HepG2 (cell line): ENCODE measurements at regions not wholly inside any gene's neighbourhood (a gene's known extent, or its start where the extent isn't known, plus 50 kb on each side); places are given as distances from the start of the nearest gene placed in this dataset.

Experiments used
- ATAC-seq: fragments of 200-7000 bp; cut with Tn5 transposase; 3 replicates; pipeline ENCODE4 v1.9.1; 2020; ENCODE audit warnings: mild to moderate bottlenecking, moderate library complexity
- BruUV-seq: library from RNA; stranded (reverse); fragments of 400-500 nt; replicated peaks from 2 replicates; lab custom pipeline; 2021; lab: Mats Ljungman, UMichigan
- CTCF ChIA-PET: fragments of 300-600 bp; formaldehyde crosslinking; extraction: SDS; loops from one replicate; lab custom pipeline; 2021; ENCODE audit warnings: low total read pairs, inconsistent platforms, low intra/inter-chr PET ratio; lab: Yijun Ruan, JAX
- POLR2A ChIA-PET: fragments of 350-600 bp; sonication (Branson Sonifier 250); formaldehyde crosslinking; loops from one replicate; lab custom pipeline; 2020; ENCODE audit warnings: antibody characterized with exemption, inconsistent platforms; lab: Yijun Ruan, JAX
- DNase-seq: peaks from one replicate; pipeline ENCODE4 v3.0.0-alpha.2; 2015; ENCODE audit warnings: low spot score
- FAIRE-seq: peaks from 3 replicates; lab custom pipeline; 2011; peaks lifted over from hg19 to GRCh38; lab: Jason Lieb, UNC
- H2AFZ ChIP-seq: one replicate; pipeline ENCODE4 v1.6.1; 2011; ENCODE audit warnings: low read length, inconsistent platforms
- H3K27ac ChIP-seq: fragments of 300-600 bp; 3 replicates; pipeline ENCODE4 v1.8.0; 2011; ENCODE audit warnings: mixed run types, mild to moderate bottlenecking, mixed read lengths, low read length, inconsistent platforms; ENCODE audit not compliant: insufficient read depth; ENCODE audit errors: extremely low read length
- H3K27me3 ChIP-seq, 2 experiments: fragments of 200-600 bp in 1 of 2; 2 replicates in 1 of 2; 3 replicates in 1 of 2; pipeline versions ENCODE4 v1.6.0 to v1.8.0; 2011; ENCODE audit warnings: low read length in 2 of 2, mild to moderate bottlenecking in 2 of 2, moderate library complexity in 2 of 2, inconsistent platforms in 1 of 2; ENCODE audit not compliant: insufficient read depth in 2 of 2, control insufficient read depth in 1 of 2
- H3K36me3 ChIP-seq, 2 experiments: fragments of 200-600 bp in 1 of 2; replicated peaks in 1 of 2; 2 replicates in 1 of 2; 3 replicates in 1 of 2; pipeline versions ENCODE4 v1.5.1 to v1.8.0; 2011; ENCODE audit warnings: low read length in 2 of 2, inconsistent platforms in 1 of 2; ENCODE audit not compliant: insufficient read depth in 2 of 2, control insufficient read depth in 1 of 2
- H3K4me1 ChIP-seq: 2 replicates; pipeline ENCODE4 v1.5.1; 2012; ENCODE audit warnings: low read length, inconsistent platforms; ENCODE audit not compliant: insufficient read depth
- H3K4me2 ChIP-seq: 2 replicates; pipeline ENCODE4 v1.6.0; 2011; ENCODE audit warnings: low read depth, low read length, inconsistent platforms
- H3K4me3 ChIP-seq, 3 experiments: fragments of 200-600 bp in 1 of 3; sonication (generic), shearing (Covaris generic) in 1 of 3; replicated peaks in 1 of 3; 2 replicates each; pipeline ENCODE4 v1.5.1; 2011 to 2016; ENCODE audit warnings: low read length in 3 of 3, inconsistent platforms in 2 of 3, low read depth in 2 of 3, mild to moderate bottlenecking in 2 of 3, control low read depth in 1 of 3, mixed read lengths in 1 of 3; ENCODE audit not compliant: insufficient read depth in 1 of 3
- H3K79me2 ChIP-seq: one replicate; pipeline ENCODE4 v1.6.1; 2011; ENCODE audit warnings: low read length, inconsistent platforms; ENCODE audit not compliant: insufficient read depth
- H3K9ac ChIP-seq: 2 replicates; pipeline ENCODE4 v1.6.0; 2011; ENCODE audit warnings: mild to moderate bottlenecking, low read depth, low read length, inconsistent platforms; ENCODE audit not compliant: insufficient read depth
- H3K9me3 ChIP-seq: 2 replicates; pipeline ENCODE4 v1.5.1; 2012; ENCODE audit warnings: mild to moderate bottlenecking, low read length
- H4K20me1 ChIP-seq: 2 replicates; pipeline ENCODE4 v1.6.0; 2011; ENCODE audit warnings: inconsistent platforms, mild to moderate bottlenecking, low read length, moderate library complexity; ENCODE audit not compliant: insufficient read depth
- CBX5 ChIP-seq: sonication (generic); formaldehyde crosslinking; IDR thresholded peaks from 2 replicates; pipeline ENCODE4 v1.4.0; 2020; ENCODE audit warnings: missing genetic modification reagents, borderline replicate concordance
- EEA1 ChIP-seq: sonication (generic); formaldehyde crosslinking; IDR thresholded peaks from 2 replicates; pipeline ENCODE4 v1.5.1; 2020; ENCODE audit warnings: mild to moderate bottlenecking, missing genetic modification reagents, borderline replicate concordance
- FOXM1 ChIP-seq: sonication (generic); formaldehyde crosslinking; IDR thresholded peaks from 2 replicates; pipeline ENCODE4 v1.5.0; 2020; ENCODE audit warnings: missing genetic modification reagents
- HOXA5 ChIP-seq: sonication (generic); formaldehyde crosslinking; IDR thresholded peaks from 2 replicates; pipeline ENCODE4 v1.4.0; 2020; ENCODE audit warnings: missing genetic modification reagents
- MAF1 ChIP-seq: sonication (generic); formaldehyde crosslinking; IDR thresholded peaks from 2 replicates; pipeline ENCODE4 v1.5.0; 2020; ENCODE audit warnings: missing genetic modification reagents, borderline replicate concordance
- MBD4 ChIP-seq: IDR thresholded peaks from 2 replicates; pipeline ENCODE4 v1.6.1; 2012; ENCODE audit warnings: low read length, inconsistent platforms, borderline replicate concordance
- PTBP1 ChIP-seq: fragments of 200-400 bp; formaldehyde crosslinking; IDR thresholded peaks from 2 replicates; pipeline ENCODE4 v1.6.1; 2018; ENCODE audit warnings: low read length, low read depth; ENCODE audit not compliant: poor library complexity, severe bottlenecking
- ZNF720 ChIP-seq: sonication (generic); formaldehyde crosslinking; IDR thresholded peaks from 2 replicates; pipeline ENCODE4 v1.4.0; 2020; ENCODE audit warnings: missing genetic modification reagents
- ZNF816 ChIP-seq: sonication (generic); formaldehyde crosslinking; IDR thresholded peaks from 2 replicates; pipeline ENCODE4 v1.8.0; 2022; ENCODE audit warnings: missing genetic modification reagents, mild to moderate bottlenecking, borderline replicate concordance
- WGBS: methylation state at CpG from one replicate; pipeline ENCODE4 v1.1.6; 2017; ENCODE audit warnings: low lambda C conversion rate; 5-methylcytosine and 5-hydroxymethylcytosine counted together
- in situ Hi-C: cut with HindIII; loops from 2 replicates; pipeline ENCODE4 v1.10.0; 2017; ENCODE audit warnings: low pct_unique_long_range_greater_than_20kb; ENCODE audit not compliant: extremely low pct_ligation_motif_present
- intact Hi-C: fragments of 100-400 bp; cut with micrococcal nuclease; formaldehyde crosslinking; loops from one replicate; pipeline ENCODE4 v1.10.0; 2022; ENCODE audit not compliant: unreplicated experiment
- TF ChIP-seq, protein P1 (sequence below): sonication (generic); formaldehyde crosslinking; IDR thresholded peaks from 2 replicates; pipeline ENCODE4 v1.4.0; 2020; ENCODE audit warnings: missing genetic modification reagents, mild to moderate bottlenecking, borderline replicate concordance
- TF ChIP-seq, protein P2 (sequence below): sonication (generic); formaldehyde crosslinking; IDR thresholded peaks from 2 replicates; pipeline ENCODE4 v1.5.1; 2020; ENCODE audit warnings: mild to moderate bottlenecking, moderate library complexity, missing genetic modification reagents

DNA sequence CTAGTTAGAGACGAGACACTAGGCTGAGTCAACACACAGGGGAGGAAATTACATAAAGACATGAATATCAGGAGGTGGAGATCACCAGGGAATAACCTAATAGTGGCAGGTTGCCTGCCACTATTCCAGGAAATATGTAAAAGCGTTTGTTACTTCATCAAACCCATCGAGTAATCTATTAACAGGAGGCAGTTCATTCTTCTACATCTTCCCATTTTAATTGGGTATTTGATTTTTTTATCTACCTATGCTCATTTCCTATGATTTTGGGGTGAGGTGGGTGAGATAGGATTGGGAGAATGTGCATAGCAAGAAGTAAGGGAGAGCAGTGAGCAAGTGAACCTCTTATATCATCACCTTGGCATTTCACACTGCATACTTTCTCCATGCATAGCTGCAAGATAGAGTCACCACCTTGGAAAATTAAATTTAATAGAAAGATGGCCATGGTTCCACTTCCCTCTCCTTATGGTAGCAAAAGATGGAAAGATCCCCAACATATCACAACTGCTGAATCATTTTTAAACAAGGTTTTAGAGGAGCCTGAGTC, 312.2 kb downstream of the TMEM114 start (continued):
- no peak for TF ChIP-seq MBD4
- no peak for TF ChIP-seq FOXM1
- no peak for TF ChIP-seq HOXA5 (CRISPR knock-in tag)
- TF ChIP-seq ZNF720 (CRISPR knock-in tag), result no peak

DNA sequence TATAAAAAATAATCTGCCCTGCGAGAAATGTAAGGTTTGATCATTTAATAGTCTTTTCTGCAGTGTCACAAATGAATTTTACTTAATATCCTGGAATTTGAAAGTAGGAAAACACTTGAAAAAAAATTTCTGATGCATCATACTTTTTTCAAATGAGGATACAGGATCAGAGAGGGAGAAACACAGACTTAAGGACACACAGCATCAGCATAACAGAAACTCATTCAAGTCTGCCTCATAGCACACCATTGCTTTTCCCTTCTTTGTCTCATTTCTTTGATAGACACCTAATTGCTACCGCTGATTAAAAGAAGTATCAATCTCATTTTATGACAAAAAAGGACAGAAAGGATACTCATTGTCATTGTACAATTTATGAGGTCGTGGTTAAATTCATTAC, 319.0 kb downstream of the TMEM114 start:
- Histone ChIP-seq H3K9me3 (peaks cover 16% of the 10 kb centered on the region; the same call in 1 of the 2 replicates), H3K27ac (no peak overlapping the region), H4K20me1 (no peaks in the 10 kb centered on the region), H2AFZ (no peak overlapping the region), H3K4me3 (no peak overlapping the region), H3K4me2 (no peak overlapping the region), H3K9ac (no peak overlapping the region), H3K27me3 (no peaks in the 10 kb centered on the region), H3K79me2 (no peaks in the 10 kb centered on the region), H3K36me3 (no peaks in the 10 kb centered on the region), H3K4me1 (no peaks in the 10 kb centered on the region)
- ATAC-seq (no peak), FAIRE-seq (no peak), DNase-seq (no peak)
- no TSS peak for BruUV-seq
- WGBS, result under 1% methylated on average over 3 of the region's 3 CpGs
- in situ Hi-C loops (no loop called here), intact Hi-C loops (no loop called here)
- POLR2A ChIA-PET, result no interaction called here
- CTCF ChIA-PET, result no interaction called here
- TF ChIP-seq MAF1 (CRISPR knock-in tag) (no peak), EEA1 (no peak), ZNF816 (no peak), PTBP1 (no peak), CBX5 (CRISPR knock-in tag) (no peak)
- TF ChIP-seq, protein P1, sequence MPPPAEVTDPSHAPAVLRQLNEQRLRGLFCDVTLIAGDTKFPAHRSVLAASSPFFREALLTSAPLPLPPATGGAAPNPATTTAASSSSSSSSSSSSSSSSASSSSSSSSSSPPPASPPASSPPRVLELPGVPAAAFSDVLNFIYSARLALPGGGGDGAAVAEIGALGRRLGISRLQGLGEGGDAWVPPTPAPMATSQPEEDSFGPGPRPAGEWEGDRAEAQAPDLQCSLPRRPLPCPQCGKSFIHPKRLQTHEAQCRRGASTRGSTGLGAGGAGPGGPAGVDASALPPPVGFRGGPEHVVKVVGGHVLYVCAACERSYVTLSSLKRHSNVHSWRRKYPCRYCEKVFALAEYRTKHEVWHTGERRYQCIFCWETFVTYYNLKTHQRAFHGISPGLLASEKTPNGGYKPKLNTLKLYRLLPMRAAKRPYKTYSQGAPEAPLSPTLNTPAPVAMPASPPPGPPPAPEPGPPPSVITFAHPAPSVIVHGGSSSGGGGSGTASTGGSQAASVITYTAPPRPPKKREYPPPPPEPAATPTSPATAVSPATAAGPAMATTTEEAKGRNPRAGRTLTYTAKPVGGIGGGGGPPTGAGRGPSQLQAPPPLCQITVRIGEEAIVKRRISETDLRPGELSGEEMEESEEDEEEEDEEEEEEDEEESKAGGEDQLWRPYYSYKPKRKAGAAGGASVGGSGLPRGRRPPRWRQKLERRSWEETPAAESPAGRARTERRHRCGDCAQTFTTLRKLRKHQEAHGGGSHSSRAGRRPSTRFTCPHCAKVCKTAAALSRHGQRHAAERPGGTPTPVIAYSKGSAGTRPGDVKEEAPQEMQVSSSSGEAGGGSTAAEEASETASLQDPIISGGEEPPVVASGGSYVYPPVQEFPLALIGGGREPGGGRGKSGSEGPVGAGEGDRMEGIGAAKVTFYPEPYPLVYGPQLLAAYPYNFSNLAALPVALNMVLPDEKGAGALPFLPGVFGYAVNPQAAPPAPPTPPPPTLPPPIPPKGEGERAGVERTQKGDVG (CRISPR knock-in tag), result no peak
- TF ChIP-seq, protein P2, sequence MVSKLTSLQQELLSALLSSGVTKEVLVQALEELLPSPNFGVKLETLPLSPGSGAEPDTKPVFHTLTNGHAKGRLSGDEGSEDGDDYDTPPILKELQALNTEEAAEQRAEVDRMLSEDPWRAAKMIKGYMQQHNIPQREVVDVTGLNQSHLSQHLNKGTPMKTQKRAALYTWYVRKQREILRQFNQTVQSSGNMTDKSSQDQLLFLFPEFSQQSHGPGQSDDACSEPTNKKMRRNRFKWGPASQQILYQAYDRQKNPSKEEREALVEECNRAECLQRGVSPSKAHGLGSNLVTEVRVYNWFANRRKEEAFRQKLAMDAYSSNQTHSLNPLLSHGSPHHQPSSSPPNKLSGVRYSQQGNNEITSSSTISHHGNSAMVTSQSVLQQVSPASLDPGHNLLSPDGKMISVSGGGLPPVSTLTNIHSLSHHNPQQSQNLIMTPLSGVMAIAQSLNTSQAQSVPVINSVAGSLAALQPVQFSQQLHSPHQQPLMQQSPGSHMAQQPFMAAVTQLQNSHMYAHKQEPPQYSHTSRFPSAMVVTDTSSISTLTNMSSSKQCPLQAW (CRISPR knock-in tag), result no peak
